H1 (cell line): ENCODE measurements at regions not wholly inside any gene's neighbourhood (a gene's known extent, or its start where the extent isn't known, plus 50 kb on each side); places are given as distances from the start of the nearest gene placed in this dataset.

Experiments
- ATF2 ChIP-seq: IDR thresholded peaks from 2 replicates; pipeline ENCODE4 v1.6.1; 2012; ENCODE audit warnings: low read length, inconsistent platforms
- CTCF ChIP-seq, 3 experiments: IDR thresholded peaks; 1 replicate in 2 of 3; 2 replicates in 1 of 3; pipeline versions ENCODE4 v1.5.1 to v1.6.1; 2011; ENCODE audit warnings: low read length in 3 of 3, mild to moderate bottlenecking in 3 of 3, inconsistent platforms in 2 of 3, low read depth in 1 of 3, moderate library complexity in 1 of 3; ENCODE audit not compliant: insufficient read depth in 1 of 3; ENCODE audit errors: control extremely low read depth in 1 of 3
- HDAC6 ChIP-seq: IDR thresholded peaks from one replicate; pipeline ENCODE4 v1.7.1; 2012; ENCODE audit warnings: low read depth, mild to moderate bottlenecking, inconsistent platforms, low read length, moderate library complexity
- JUND ChIP-seq: IDR thresholded peaks from 2 replicates; pipeline ENCODE4 v1.6.1; 2011; ENCODE audit warnings: mild to moderate bottlenecking, improper control_type of control experiment, low read length
- RXRA ChIP-seq: IDR thresholded peaks from 2 replicates; pipeline ENCODE4 v1.6.1; 2011; ENCODE audit warnings: low read depth, mild to moderate bottlenecking, low read length, moderate library complexity; ENCODE audit not compliant: insufficient read depth

GRCh38 chr14:49526101-49526500 is 60.1 kb downstream of the RPS29 start:
- TF ChIP-seq CTCF (IDR thresholded peaks at IDR 0.05; ENCODE audit: control extremely low read depth in 1 of 3, insufficient read depth in 1 of 3, low read depth in 1 of 3, low read length in 3 of 3) (no peak), ATF2 (no peak), RXRA (no peak), JUND (no peak), HDAC6 (no peak)
